DMS153 treated with DMSO at 0.1 percent for 48 hours (cell line): ENCODE measurements at regions not wholly inside any gene's neighbourhood (a gene's known extent, or its start where the extent isn't known, plus 50 kb on each side); places are given as distances from the start of the nearest gene placed in this dataset.

Experiments used
- DNase-seq: peaks from one replicate; lab custom pipeline; 2025; ENCODE audit not compliant: unreplicated experiment; lab: John Stamatoyannopoulos, UW

DNA sequence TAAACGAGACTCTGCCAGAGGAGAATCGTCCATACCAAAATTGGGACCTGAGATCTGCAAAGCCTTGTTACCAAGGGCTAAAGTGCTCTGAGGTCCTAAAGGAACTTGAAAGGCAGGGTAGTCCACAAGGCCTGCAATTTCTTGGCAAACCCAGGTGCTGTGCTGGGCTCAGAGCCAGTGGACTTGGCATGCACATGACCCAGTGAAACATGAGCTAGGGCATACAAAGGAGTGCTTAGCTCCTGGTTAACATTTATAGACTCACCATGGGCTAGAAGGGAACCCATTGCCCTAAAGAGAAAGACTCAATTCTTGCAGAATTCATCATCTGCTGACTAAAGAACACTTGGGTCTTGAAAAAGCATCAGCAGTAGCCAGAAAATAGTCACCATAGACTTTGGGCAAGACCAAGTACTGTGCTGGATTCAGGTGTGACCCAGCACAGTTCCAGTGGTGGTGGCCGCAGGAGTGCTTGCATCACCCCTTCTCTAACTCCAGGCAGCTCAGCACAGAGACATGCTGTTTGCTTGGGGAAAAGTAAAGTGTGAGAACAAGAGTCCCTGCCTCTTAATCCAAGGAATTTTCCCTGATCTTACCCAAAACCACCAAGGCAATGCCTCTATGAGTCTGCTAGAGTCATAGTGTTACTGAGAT, 1069.4 kb upstream of the ADGRL2 start:
- DNase-seq, result no peak

DNA sequence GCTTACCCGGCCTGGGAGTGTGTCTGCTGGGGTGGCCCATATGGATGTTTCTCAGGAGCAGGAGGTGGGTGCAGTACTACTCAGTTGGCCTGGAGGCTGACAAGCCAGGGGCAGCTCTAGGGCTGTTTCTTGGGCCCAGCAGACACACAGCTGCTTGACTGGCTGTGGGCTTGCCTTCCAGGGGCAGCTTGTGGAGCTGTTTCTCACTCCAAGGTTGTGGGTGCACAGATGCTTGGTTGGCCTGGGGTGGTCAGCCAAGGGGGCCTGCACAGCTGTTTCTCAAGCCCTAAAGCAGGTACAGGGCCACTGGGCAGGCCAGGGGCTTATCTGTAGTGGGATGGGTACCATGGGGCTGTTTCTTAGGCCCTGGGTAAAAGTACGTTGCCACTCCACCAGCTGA, 1078.1 kb upstream of the ADGRL2 start:
- no peak for DNase-seq

GRCh38 chr1:80706526-80706925, 1094.2 kb upstream of the ADGRL2 start:
- DNase-seq, result no peak

DNA sequence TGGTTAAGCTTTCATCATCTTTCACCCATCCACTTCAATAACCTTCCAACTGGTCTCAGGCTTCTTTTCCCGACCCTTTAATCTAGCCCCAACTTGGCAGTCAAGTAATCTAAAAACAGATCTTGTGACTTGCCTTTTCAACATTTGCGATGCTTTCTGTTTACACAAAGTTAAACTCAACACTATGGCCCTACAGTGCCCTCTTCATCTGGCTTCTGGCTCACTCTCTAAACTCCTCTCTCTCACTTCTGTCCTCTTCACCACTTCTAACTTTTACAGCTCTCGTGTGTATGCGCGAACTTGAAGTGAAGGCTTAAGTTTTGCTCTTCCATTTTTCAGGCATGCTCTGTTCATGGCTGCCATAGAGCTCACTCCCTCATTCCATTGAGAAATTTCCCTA, 1122.3 kb upstream of the ADGRL2 start:
- DNase-seq, result no peak

DNA sequence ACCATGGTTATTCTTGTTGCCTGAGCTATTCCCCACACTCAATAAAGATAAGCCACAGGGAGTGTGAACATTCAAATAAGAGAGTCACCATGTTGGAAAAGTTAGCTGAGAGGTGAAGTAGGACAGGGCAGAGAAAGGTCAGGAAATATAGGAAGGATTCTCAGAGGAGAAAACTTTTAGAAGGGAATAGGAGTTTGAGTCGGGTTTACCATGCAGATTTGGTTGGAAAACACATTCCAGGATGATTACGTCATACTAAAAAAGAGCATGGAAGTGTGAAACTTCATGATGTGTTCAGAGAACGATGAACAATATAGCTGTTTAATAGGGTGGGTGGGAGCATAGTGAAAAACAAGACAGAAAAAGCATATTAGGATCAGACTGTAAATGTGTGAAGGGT, 1125.3 kb upstream of the ADGRL2 start:
- DNase-seq, result no peak

GRCh38 chr1:80673935-80674597, 1126.7 kb upstream of the ADGRL2 start:
- DNase-seq, result no peak

- DNase-seq, result no peak
These were observed 1132.4 kb upstream of the ADGRL2 start for GRCh38 chr1:80668372-80668771.

GRCh38 chr1:80666073-80666472, 1134.7 kb upstream of the ADGRL2 start:
- no peak for DNase-seq

DNA sequence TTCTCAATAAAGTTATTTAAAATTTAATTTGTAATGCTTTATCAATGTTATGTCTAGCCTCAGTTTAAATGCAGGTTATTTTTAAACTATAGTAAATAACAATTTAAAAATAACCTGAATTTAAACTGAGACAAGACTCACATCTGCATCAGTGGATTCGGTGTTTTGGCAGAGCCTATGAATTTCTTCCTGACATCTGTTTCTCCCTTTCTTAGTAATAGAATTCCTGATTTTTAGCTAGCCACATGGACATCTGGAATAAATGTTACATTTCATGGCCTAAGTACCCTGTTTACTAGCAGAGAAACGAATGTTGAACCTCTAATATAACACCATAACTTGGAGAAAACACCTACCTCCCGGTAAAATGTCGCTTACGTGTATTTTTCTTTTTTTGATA, 1141.6 kb upstream of the ADGRL2 start:
- DNase-seq, result no peak

DNA sequence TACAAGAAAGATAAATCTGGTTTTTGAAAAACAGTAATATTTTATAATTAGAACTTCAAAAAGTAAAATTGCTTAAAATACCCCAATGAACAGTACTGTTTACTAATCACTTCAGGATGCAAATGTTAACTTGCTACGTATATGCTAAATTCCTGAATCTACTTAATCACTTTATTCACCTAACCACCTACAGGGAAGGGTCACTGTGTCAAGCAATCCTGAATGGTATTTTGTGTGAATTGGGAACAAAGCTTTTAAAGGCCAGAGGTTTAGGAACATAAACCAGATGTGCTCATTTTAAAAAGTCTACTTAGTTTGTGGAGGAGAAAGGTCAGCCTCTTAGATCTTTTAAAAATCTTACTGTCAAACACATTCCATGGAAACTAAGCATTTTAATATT, 1143.0 kb upstream of the ADGRL2 start:
- no peak for DNase-seq

- no peak for DNase-seq
These were observed 1143.6 kb upstream of the ADGRL2 start for GRCh38 chr1:80657044-80657643.

- no peak for DNase-seq
These were observed 1144.1 kb upstream of the ADGRL2 start for GRCh38 chr1:80656641-80657040.

DNA sequence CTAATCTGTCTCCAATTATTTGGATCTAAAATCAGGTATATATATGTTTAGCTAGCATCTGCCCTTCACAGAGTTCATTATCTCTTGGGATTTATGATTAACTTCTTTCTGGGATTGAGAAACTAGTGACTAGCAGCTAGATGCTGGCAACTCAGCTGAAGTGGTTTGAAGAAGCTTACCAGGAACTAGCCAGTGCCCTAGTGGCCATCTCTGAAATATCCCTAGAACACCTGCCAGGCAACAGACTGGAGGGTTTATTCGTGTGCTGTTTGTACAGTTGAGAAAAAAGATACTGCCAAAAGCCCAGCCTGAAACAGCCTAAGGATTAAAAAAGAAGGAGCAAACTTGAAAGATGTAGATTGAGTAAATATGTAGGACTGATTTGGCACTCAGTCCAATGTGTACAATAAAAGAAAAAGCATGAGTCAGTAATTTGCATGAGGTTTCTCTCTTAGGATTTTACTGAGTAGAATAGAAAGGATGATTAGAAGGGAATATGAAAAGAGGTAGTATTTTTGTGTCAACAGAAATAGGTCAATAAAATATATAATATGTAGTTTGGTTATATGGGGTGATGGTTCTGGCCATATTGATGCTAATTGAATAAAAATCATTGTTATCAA, 1144.6 kb upstream of the ADGRL2 start:
- peak; percentile 28 for DNase-seq

- DNase-seq, result no peak
These were observed 1154.7 kb upstream of the ADGRL2 start for GRCh38 chr1:80646053-80646452.

DNA sequence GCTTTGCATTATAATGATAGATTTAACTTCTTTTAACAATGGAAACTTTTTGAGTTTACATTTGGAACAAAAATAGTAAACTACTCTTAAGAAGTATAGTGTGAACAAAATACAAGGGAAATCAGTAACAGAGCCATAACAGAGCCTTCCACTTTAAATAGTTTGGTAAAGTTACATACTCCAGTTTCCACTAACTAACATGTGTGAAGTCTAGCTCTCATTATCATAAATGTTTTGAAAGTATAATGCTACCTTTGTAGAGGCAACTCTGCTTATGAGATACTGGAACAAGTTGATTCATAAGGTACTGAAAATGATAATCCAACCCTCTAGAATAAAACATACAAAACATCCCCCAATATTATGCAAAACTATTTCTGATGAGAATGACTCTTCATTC, 1155.1 kb upstream of the ADGRL2 start:
- DNase-seq, result no peak

GRCh38 chr1:80640978-80641377, 1159.8 kb upstream of the ADGRL2 start:
- DNase-seq, result no peak

DNA sequence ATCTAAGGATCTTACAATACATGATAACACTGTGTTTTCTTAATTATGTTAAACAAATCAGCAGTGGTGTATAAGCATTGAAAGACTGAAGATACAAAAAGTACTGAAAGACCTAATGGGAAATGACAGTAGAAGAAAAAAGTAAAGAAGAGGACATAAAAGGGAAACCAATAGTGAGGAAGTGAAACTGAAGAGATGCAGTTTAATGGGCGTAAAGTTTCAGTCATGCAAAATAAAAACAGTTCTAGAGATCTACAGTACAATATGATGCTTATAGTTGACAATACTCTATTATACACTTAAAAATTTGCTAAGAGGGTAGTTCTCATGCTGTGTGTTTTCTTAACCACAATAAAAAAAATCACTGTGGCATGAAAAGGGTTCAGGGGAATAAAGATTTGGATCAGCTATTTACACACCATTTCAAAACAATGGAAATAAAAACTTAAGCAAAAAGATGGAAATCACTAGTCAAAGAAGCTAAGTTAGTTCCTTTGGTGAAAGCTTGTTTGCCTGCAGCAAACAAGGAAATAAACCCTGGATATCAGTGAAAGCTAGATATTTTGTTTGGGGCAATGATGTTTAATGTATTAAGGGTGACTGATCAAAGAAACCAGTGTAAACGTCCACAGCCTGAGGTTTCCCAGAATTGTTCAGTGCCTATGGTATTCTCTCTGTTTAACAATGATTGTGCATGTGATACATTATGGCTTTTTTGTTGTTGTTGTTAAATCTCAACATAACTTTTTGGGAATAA, 1160.8 kb upstream of the ADGRL2 start:
- no peak for DNase-seq

GRCh38 chr1:80633947-80634706, 1166.6 kb upstream of the ADGRL2 start:
- DNase-seq, result no peak

- DNase-seq, result no peak
These were observed 1168.5 kb upstream of the ADGRL2 start for GRCh38 chr1:80632284-80632683.

GRCh38 chr1:80629304-80629837, 1171.4 kb upstream of the ADGRL2 start:
- DNase-seq, result no peak
